K562 (cell line): ENCODE measurements at regions not wholly inside any gene's neighbourhood (a gene's known extent, or its start where the extent isn't known, plus 50 kb on each side); places are given as distances from the start of the nearest gene placed in this dataset.
A peak's percentile ranks its signal among the peaks of the same experiment; 100 is the strongest.

Experiments used
- ATAC-seq: fragments of 200-7000 bp; cut with Tn5 transposase; 3 replicates; pipeline ENCODE4 v1.9.1; 2020; ENCODE audit warnings: moderate library complexity
- BruUV-seq: library from RNA; stranded (reverse); fragments of 400-500 nt; replicated peaks from 2 replicates; lab custom pipeline; 2021; lab: Mats Ljungman, UMichigan
- CTCF ChIA-PET: fragments of 300-600 bp; formaldehyde crosslinking; extraction: SDS; loops from one replicate; lab custom pipeline; 2021; ENCODE audit warnings: low intra/inter-chr PET ratio; lab: Yijun Ruan, JAX
- POLR2A ChIA-PET: fragments of 300-600, 350-650 bp; sonication (Branson Sonifier 250); formaldehyde crosslinking; extraction: SDS; loops from one replicate; lab custom pipeline; 2021; ENCODE audit warnings: antibody characterized with exemption, inconsistent platforms; lab: Yijun Ruan, JAX
- DNase-seq, 4 experiments: peaks; one replicate each; pipeline versions ENCODE4 v3.0.0 to v3.0.0-alpha.2; 2011 to 2018; ENCODE audit warnings: low spot score in 3 of 4, mixed read lengths in 3 of 4; ENCODE audit errors: extremely low read depth in 1 of 4
- FAIRE-seq: peaks from 2 replicates; lab custom pipeline; 2011; peaks lifted over from hg19 to GRCh38; lab: Jason Lieb, UNC
- H2AFZ ChIP-seq: 2 replicates; pipeline ENCODE4 v1.6.0; 2011; ENCODE audit warnings: low read depth, low read length, control low read depth, inconsistent platforms
- H3K27ac ChIP-seq: fragments of 200-600 bp; 3 replicates; pipeline ENCODE4 v1.8.0; 2011; ENCODE audit warnings: low read depth, mild to moderate bottlenecking, control low read depth, inconsistent platforms, low read length, moderate library complexity, mixed read lengths; ENCODE audit errors: extremely low read depth
- H3K27me3 ChIP-seq, 2 experiments: fragments of 300-600 bp in 1 of 2; 2 replicates in 1 of 2; 3 replicates in 1 of 2; pipeline versions ENCODE4 v1.6.0 to v1.8.0; 2011; ENCODE audit warnings: inconsistent platforms in 2 of 2, low read length in 2 of 2, mild to moderate bottlenecking in 1 of 2, mixed read lengths in 1 of 2, moderate library complexity in 1 of 2; ENCODE audit not compliant: control insufficient read depth in 2 of 2, insufficient read depth in 2 of 2
- H3K36me3 ChIP-seq: fragments of 300-600 bp; 3 replicates; pipeline ENCODE4 v1.8.0; 2011; ENCODE audit warnings: mild to moderate bottlenecking, low read length, inconsistent platforms; ENCODE audit not compliant: control insufficient read depth, insufficient read depth
- H3K4me1 ChIP-seq, 2 experiments: fragments of 200-600 bp in 1 of 2; replicated peaks in 1 of 2; 2 replicates in 1 of 2; 3 replicates in 1 of 2; pipeline versions ENCODE4 v1.5.1 to v1.8.0; 2011; ENCODE audit warnings: inconsistent platforms in 2 of 2, low read length in 2 of 2, mild to moderate bottlenecking in 1 of 2, mixed read lengths in 1 of 2, moderate library complexity in 1 of 2; ENCODE audit not compliant: control insufficient read depth in 2 of 2, insufficient read depth in 2 of 2
- H3K4me2 ChIP-seq: 2 replicates; pipeline ENCODE4 v1.6.1; 2011; ENCODE audit warnings: low read length, control low read depth, inconsistent platforms, mixed read lengths; ENCODE audit not compliant: insufficient read depth
- H3K4me3 ChIP-seq: fragments of 200-600 bp; sonication (generic), shearing (Covaris generic); 2 replicates; pipeline ENCODE4 v1.5.1; 2016; ENCODE audit warnings: control low read depth, inconsistent platforms
- H3K79me2 ChIP-seq: fragments of 200-600 bp; 3 replicates; pipeline ENCODE4 v1.8.0; 2011; ENCODE audit warnings: low read length, inconsistent platforms; ENCODE audit not compliant: control insufficient read depth, insufficient read depth
- H3K9ac ChIP-seq, 2 experiments: 2 replicates each; pipeline versions ENCODE4 v1.6.0 to v1.6.1; 2011; ENCODE audit warnings: low read depth in 2 of 2, low read length in 2 of 2, control low read depth in 1 of 2, inconsistent platforms in 1 of 2, mild to moderate bottlenecking in 1 of 2, mixed read lengths in 1 of 2; ENCODE audit not compliant: insufficient read depth in 1 of 2
- H3K9me1 ChIP-seq: one replicate; pipeline ENCODE4 v1.6.0; 2011; ENCODE audit warnings: inconsistent platforms, mild to moderate bottlenecking, low read length, moderate library complexity; ENCODE audit not compliant: control insufficient read depth, insufficient read depth
- H3K9me3 ChIP-seq: replicated peaks from 2 replicates; pipeline ENCODE4 v1.5.1; 2011; ENCODE audit warnings: low read depth, low read length, inconsistent platforms; ENCODE audit not compliant: control insufficient read depth, insufficient read depth
- H4K20me1 ChIP-seq: replicated peaks from 2 replicates; pipeline ENCODE4 v1.6.1; 2011; ENCODE audit warnings: low read length, inconsistent platforms, mixed read lengths; ENCODE audit not compliant: control insufficient read depth, insufficient read depth
- ETV1 ChIP-seq: fragments of 450-650 bp; conservative IDR thresholded peaks from 2 replicates; pipeline ENCODE4 v1.6.1; 2016; ENCODE audit warnings: missing genetic modification characterization, control low read depth, low read depth, missing compliant biosample characterization
- KDM4B ChIP-seq, 2 experiments: fragments of 450-650 bp in 1 of 2; sonication (generic) in 1 of 2; IDR thresholded peaks; 2 replicates each; pipeline ENCODE4 v1.6.1; 2016 to 2017; ENCODE audit warnings: borderline replicate concordance in 2 of 2, antibody characterized with exemption in 1 of 2, low read depth in 1 of 2, mild to moderate bottlenecking in 1 of 2
- NR4A1 ChIP-seq, 2 experiments: fragments of 250-450 bp in 1 of 2; fragments of 450-650 bp in 1 of 2; sonication (Bioruptor Pico) in 1 of 2; IDR thresholded peaks; 2 replicates each; pipeline versions ENCODE4 v1.4.0 to v1.6.1; 2016 to 2020; ENCODE audit warnings: mild to moderate bottlenecking in 2 of 2, missing compliant biosample characterization in 1 of 2, missing genetic modification characterization in 1 of 2, moderate library complexity in 1 of 2
- SMC3 ChIP-seq: conservative IDR thresholded peaks from 2 replicates; pipeline ENCODE4 v1.6.1; 2011; ENCODE audit warnings: low read depth, low read length, improper control_type of control experiment; ENCODE audit not compliant: insufficient read depth
- ZFP1 ChIP-seq: fragments of 450-650 bp; formaldehyde crosslinking; IDR thresholded peaks from 2 replicates; pipeline ENCODE4 v1.4.0; 2020; ENCODE audit warnings: mild to moderate bottlenecking, mixed read lengths
- ZNF121 ChIP-seq: sonication (generic); formaldehyde crosslinking; conservative IDR thresholded peaks from 2 replicates; pipeline ENCODE4 v1.8.0; 2022; ENCODE audit warnings: missing genetic modification reagents
- ZNF785 ChIP-seq: fragments of 250-450 bp; sonication (Bioruptor Pico); IDR thresholded peaks from 2 replicates; pipeline ENCODE4 v1.4.0; 2020; ENCODE audit warnings: mild to moderate bottlenecking
- WGBS: fragments of 100-300 bp; shearing (Covaris generic); methylation state at CpG from one replicate; pipeline ENCODE4 v1.1.6; 2016; ENCODE audit warnings: low coverage, mixed read lengths; ENCODE audit not compliant: insufficient coverage; ENCODE audit errors: missing lambda C conversion rate; 5-methylcytosine and 5-hydroxymethylcytosine counted together
- in situ Hi-C: fragments of 300-500 bp; cut with MboI; formaldehyde crosslinking; loops from 4 replicates; pipeline ENCODE4 v1.15.0; 2018; ENCODE audit warnings: inconsistent platforms, mixed read lengths
- intact Hi-C: fragments of 100-400 bp; cut with micrococcal nuclease; formaldehyde crosslinking; loops from 2 replicates; pipeline ENCODE4 v1.14.2; 2022
- TF ChIP-seq, protein P1 (sequence below): fragments of 250-450 bp; sonication (Bioruptor Pico); IDR thresholded peaks from 2 replicates; pipeline ENCODE4 v1.4.0; 2020; ENCODE audit warnings: mild to moderate bottlenecking, moderate library complexity, borderline replicate concordance
- TF ChIP-seq, protein P2 (sequence below): fragments of 450-650 bp; IDR thresholded peaks from 2 replicates; pipeline ENCODE4 v1.6.1; 2016; ENCODE audit warnings: missing biosample characterization, missing genetic modification characterization

DNA sequence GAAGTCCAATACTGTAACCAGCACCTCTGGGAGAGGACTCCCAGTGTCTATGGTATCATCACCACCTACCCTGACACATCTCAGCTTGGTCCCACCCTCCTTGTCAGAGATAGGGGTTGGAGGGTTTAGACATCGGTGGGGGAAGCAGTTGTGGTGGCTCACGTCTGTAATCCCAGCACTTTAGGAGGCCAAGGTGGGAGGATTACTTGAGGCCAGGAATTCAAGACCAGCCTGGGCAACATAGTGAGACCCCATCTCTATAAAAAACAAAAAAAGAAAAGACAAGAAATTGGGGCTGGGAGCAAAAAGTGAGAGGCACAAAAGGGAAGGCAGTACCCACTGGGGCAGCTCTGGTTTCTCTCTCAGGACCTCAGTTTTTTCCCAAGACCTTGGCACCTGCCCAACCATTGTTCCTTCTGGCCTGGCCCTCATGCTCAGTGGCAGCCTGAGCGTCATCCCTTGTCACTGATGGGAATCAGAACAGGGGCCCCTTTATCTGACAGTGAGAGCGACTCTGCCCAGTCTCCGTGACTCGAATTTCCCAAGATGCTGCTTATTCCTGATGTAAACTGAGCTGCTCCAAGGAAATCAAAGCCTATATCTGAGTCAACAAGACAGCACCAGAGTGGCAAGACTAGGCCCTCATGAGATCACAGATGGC is 80.5 kb upstream of the HSPA9 start:
- POLR2A ChIA-PET, result interaction anchor here (1.2 to 1.3 kb wide), 2 partner anchors 15 to 80 kb away, joined by 3 to 4 read pairs; partner anchors contain the start of gene HSPA9
- ATAC-seq (no peak), DNase-seq (no peak), FAIRE-seq (no peak)
- Histone ChIP-seq H3K27ac (no peak overlapping the region), H3K9ac (no peak overlapping the region), H4K20me1 (no peaks in the 10 kb centered on the region), H3K4me1 (no peaks in the 10 kb centered on the region; a peak in 1 of 5 replicates), H2AFZ (no peak overlapping the region), H3K4me3 (no peak overlapping the region), H3K27me3 (peaks cover 29 to 55% of the 10 kb centered on the region in 2 experiments), H3K79me2 (no peaks in the 10 kb centered on the region), H3K4me2 (no peak overlapping the region), H3K9me3 (no peaks in the 10 kb centered on the region), H3K36me3 (no peaks in the 10 kb centered on the region), H3K9me1 (no peaks in the 10 kb centered on the region)
- WGBS, result 4% methylated on average over 6 of the region's 6 CpGs
- TF ChIP-seq ZNF785 (CRISPR knock-in tag), result no peak
- TF ChIP-seq ZNF121, result peak; percentile 50
- BruUV-seq, result no TSS peak
- CTCF ChIA-PET, result no interaction called here
- in situ Hi-C loops (no loop called here), intact Hi-C loops (no loop called here)

DNA sequence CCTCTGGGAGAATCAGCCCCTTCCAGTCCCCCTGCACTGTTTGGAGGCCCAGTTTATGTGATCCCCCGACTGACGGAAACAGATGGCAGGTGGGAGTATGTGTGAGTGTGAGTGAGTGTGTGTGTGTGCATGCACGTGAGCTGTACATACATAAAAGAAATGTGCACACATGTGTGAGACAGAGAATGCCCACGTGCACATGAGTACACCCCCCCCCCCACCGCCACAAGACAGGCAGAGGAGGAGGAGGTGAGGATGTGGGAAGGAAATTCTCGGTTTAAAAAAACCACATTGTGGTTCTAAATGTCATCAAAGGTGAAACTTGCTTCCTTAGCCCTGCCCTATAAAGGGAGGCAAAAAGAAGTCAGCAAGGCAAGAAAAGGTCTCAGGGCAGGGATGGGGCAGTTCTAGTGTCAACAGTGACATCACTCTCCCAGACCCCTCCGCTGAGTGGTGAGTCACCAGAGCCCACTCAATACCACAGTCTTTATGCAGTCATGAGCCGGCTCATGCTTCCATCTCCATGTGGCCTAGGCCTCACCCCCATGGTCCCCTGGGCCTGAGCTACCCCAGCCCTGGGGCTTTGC is 79.2 kb upstream of the HSPA9 start:
- no peaks in the 10 kb centered on the region for H3K9me3 ChIP-seq
- ChIA-PET POLR2A (interaction anchor here (0.6 to 2.6 kb wide), 3 partner anchors 8 to 110 kb away, joined by 3 to 8 read pairs (median 5); no protein-coding TSS in a partner anchor), CTCF (no interaction called here)
- H3K4me3 ChIP-seq, result no peak overlapping the region
- no peaks in the 10 kb centered on the region for H3K79me2 ChIP-seq
- intact Hi-C loops (no loop called here), in situ Hi-C loops (no loop called here)
- no TSS peak for BruUV-seq
- no peak overlapping the region for H2AFZ ChIP-seq
- H3K27ac ChIP-seq, result no peak overlapping the region
- no peak overlapping the region for H3K4me2 ChIP-seq
- no peaks in the 10 kb centered on the region for H4K20me1 ChIP-seq
- peaks cover 34 to 61% of the 10 kb centered on the region in 2 experiments for H3K27me3 ChIP-seq
- no peaks in the 10 kb centered on the region; a peak in 1 of 5 replicates for H3K4me1 ChIP-seq
- ATAC-seq, result peak; percentile 40
- no peak overlapping the region for H3K9ac ChIP-seq
- 9% methylated on average over 8 of the region's 8 CpGs for WGBS
- peak in 2 of 4 experiments; percentile 28 to 42 for DNase-seq
- H3K9me1 ChIP-seq, result no peaks in the 10 kb centered on the region
- no peaks in the 10 kb centered on the region for H3K36me3 ChIP-seq
- FAIRE-seq, result peak; percentile 67
- no peak for TF ChIP-seq ZFP1
- TF ChIP-seq, protein P1, sequence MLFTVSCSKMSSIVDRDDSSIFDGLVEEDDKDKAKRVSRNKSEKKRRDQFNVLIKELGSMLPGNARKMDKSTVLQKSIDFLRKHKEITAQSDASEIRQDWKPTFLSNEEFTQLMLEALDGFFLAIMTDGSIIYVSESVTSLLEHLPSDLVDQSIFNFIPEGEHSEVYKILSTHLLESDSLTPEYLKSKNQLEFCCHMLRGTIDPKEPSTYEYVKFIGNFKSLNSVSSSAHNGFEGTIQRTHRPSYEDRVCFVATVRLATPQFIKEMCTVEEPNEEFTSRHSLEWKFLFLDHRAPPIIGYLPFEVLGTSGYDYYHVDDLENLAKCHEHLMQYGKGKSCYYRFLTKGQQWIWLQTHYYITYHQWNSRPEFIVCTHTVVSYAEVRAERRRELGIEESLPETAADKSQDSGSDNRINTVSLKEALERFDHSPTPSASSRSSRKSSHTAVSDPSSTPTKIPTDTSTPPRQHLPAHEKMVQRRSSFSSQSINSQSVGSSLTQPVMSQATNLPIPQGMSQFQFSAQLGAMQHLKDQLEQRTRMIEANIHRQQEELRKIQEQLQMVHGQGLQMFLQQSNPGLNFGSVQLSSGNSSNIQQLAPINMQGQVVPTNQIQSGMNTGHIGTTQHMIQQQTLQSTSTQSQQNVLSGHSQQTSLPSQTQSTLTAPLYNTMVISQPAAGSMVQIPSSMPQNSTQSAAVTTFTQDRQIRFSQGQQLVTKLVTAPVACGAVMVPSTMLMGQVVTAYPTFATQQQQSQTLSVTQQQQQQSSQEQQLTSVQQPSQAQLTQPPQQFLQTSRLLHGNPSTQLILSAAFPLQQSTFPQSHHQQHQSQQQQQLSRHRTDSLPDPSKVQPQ (CRISPR knock-in tag), result no peak
- TF ChIP-seq KDM4B (IDR thresholded peaks at IDR 0.05; ENCODE audit: borderline replicate concordance in 2 of 2, low read depth in 1 of 2), result no peak
- no peak for TF ChIP-seq NR4A1 (CRISPR knock-in tag; IDR thresholded peaks at IDR 0.05)
- no peak for TF ChIP-seq NR4A1 (tag; IDR thresholded peaks at IDR 0.05)
- TF ChIP-seq, protein P2, sequence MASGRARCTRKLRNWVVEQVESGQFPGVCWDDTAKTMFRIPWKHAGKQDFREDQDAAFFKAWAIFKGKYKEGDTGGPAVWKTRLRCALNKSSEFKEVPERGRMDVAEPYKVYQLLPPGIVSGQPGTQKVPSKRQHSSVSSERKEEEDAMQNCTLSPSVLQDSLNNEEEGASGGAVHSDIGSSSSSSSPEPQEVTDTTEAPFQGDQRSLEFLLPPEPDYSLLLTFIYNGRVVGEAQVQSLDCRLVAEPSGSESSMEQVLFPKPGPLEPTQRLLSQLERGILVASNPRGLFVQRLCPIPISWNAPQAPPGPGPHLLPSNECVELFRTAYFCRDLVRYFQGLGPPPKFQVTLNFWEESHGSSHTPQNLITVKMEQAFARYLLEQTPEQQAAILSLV, result no peak
- TF ChIP-seq SMC3, result no peak
- peak; percentile 54; the same call in 1 of the 2 replicates for TF ChIP-seq ETV1 (tag)
